HS-5 (cell line): ENCODE measurements at regions not wholly inside any gene's neighbourhood (a gene's known extent, or its start where the extent isn't known, plus 50 kb on each side); places are given as distances from the start of the nearest gene placed in this dataset.

ENCODE experiments used
- DNase-seq: peaks from one replicate; pipeline ENCODE4 v3.0.0-alpha.2; 2012; ENCODE audit warnings: low read depth

DNA sequence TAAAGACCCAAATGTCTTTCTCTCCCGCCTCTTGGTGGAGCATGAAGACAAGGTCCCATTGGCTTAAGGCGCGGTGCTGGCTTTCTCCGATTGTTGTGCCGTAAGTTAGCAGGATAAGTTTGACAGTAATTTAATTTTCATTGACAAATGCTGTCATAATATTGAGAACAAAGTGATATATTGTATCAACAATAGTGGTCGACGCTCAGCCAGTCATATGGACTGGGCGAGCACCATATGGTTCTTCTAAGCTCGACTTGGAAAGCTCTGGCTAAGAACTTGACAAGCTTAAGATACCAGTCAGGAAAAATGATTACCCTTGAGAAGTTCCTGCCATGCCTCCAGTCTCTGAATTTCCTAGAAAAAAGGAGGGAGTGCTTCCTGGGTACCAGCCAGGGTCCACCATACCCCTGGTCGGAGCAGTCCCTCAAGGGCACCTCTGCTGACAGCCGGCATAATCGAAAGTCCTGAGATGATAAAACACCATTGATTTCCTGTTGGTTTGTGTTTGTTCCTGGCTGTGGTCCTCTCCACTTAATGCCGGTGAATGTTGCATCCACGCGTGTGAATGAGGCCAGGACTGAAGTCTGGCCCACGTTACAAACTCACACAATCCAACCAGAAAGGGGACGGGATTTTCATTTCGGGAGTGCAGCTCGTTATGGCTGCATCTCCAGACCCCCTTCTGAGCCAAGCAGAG, 262.1 kb downstream of the ZNF536 start:
- DNase-seq: no peak

DNA sequence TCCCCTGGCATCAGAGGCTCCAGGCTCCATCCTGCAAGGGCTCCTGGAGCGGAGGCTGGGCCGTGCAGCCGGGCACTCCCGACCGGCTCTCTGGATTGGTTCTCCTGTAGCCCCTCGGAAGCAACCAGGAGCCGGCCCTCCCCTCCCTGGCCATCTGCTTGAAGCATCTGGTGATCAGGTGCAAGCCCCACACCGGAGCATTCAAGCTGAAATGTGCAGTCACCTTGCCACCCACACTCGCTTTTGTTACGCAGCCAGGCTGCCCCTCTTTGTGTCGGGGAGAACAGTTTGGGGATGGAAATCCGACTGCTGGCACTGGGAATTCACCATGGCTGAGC, 258.8 kb downstream of the ZNF536 start:
- DNase-seq: no peak

DNA sequence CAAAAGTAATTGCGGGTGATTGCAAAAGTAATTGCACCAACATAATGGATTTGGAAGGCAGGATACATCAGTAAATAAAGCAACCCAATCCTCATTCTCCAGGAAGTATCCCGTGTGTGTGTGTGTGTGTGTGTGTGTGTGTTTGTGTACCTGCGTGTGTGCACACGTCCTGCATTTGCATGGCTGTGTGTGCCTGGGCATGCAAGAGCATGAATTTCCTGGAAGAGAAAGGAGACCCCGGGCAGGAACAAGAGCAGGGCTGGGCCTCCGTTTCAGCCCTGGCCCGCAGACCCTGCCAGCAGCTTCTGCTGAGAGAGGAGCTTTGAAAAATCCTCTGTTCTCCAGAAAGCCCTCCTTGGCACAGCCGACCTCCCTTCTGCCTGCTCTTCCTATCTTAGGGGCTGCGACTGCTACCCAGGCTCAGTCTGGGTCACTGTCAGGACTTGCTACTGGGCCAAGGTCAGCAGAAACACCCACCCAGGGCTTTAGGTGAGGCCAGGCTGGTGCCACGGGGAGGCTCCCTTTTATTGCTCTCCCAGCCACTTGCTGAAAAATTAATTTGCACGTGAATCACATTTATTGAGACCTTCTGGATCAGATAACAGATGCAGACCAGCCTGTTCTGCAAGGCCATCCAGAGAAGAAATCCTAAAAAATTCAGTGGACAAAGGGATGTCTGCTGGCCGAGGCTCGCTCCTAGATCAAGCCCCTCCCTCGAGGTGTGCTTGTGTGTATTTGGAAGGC, 258.3 kb downstream of the ZNF536 start:
- no peak for DNase-seq

DNA sequence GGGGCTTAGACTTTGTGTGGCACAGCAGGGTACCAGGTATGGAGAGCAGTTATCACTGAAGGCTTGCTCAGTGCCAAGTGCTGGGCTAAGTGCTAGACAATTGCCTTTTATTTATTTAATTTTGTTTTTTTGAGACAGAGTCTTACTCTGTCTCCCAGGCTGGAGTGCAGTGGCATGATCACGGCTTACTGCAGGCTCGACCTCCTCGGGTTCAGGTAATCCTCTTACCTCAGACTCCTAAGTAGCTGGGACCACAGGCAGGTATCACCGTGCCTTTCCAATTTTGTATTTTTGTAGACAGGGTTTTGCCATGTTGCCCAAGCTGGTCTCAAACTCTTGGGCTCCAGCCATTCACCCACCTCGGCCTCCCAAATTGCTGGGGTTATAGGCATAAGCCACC, 256.9 kb downstream of the ZNF536 start:
- DNase-seq: no peak

DNA sequence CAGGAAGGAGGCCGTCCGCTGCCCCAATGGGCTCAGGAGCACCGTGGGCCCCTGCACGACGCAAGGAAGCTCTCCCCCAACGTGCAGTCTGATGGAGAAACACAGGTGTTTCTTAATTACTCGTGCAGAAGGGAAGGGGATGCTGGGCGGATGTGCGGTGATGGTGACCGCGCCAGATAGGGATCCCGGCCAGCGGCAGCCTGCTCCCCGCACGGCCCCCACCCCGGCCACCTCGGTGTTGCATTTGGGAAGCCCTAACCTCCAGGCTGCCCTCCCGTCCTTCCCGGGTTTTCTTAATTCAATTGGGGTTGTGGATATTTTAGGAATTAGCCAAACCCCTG, 254.4 kb downstream of the ZNF536 start:
- no peak for DNase-seq

DNA sequence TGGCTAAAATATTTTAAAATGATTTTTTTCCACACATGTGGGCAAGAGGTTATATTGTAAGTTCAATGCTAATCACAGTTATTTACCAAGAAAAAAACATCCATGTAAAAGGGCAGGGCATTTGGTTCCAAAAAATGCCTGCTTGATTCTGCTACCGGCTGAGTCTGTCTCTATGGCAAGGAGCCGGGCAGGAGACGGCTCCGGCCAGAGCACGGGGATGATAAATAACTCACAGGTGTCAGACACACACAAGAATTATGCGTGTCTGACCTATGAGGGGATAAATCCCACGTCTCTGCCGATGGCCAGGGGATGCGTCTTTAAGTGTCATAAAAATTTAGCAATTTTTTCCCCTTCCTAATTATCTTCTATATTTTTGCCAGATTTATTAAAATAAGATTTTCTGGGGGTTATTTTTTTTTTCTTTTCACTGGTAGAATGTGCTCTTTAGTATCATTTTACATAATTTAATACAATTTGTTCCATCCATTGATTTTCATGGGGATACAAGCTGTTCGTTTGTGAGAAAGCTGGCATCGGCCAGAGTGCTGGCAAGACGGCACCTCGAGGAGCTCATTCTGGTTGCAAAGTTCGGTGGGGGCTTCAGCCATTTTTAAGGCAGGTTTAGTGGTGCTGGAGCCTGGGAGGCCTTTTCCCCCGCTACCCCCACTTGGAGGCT, 253.9 kb downstream of the ZNF536 start:
- DNase-seq: no peak

DNA sequence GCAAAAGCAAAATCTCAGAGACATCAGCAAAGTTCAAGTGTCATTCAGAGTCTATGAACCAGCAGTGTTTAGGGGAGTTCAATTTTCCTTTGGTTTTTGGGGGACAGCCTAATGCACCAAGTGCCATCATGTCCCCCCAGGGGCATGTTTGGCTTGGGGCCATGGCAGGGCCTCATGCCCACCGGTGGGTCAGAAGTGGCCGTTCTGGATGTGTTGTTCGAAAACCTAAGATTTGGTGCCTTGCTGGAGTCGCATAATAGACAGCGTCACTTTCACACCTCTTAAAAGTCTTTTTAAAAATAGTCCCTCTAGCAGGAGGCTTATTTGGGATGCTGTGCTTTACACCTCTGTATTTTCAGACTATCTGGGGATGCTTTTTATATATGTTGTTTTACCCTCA, 250.1 kb downstream of the ZNF536 start:
- DNase-seq: no peak

DNA sequence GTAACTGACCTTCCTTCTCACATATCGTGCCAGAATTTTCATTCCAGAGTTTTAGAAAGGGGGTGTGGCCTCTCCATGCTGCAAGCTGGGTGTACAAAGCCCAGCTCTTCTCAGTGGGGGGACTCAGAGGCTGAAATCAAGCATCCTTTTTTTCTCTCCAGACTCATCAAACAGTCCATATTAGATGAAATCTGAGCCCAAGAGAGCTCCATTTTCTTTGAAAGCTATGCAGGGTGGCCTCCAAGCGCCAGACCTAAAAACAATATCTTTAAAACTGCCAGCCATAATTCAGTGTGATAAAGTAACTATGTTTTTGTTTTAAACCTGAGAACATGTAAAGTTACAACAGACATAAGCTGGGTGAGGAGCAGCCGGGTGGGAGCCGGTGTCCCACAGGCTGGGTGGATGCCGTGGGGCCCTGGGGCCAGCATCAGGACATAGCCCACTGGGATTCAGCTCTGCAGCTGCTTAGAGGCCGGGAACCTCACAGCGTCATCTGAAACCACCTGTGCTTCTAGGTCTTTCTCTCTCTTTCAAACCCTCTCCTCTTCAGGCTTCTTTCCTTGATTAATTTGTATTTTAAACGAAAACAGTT, 249.2 kb downstream of the ZNF536 start:
- no peak for DNase-seq

DNA sequence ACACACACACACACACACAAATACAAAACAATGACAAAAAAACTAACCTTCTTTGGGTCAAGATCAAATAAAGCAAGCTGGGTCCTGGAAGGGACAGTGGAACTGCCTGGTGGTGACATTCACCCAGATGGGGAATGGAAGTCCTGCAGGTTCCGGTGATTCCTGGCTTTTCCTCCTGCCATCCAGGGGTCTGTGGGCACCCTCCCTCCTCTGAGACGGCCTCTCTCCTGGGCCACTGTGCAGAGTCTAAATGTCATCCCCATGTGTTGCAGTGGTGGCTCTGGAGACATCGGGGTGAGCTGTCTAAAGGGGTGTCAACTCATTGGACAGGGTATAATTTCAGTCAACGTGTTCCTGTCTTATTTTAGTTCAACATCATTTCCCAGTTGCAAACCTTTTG, 248.2 kb downstream of the ZNF536 start:
- no peak for DNase-seq

DNA sequence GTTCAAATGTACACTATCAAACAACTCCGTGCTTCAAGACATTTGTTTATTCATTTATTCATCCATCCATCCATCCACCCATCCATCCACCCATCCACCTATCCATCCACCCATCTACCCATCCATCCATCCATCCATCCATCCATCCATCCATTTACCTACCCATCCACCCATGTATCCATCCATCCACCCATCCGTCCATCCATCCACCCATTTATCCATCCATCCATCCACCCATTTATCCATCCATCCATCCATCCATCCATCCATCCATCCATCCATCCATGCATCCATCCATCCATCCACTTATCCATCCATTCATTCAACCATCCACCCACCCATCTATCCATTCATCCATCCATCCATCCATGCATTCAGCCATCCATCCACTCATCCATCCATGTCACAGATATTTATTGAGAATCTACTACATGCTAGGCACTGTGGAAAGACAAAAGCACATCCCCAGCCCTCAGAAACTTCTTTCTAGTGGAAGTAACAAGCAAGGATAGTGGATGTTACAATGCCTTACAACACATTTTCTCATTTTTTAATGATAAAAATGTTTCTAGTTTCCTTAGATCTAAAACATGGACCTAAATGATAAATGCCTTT, 237.6 kb downstream of the ZNF536 start:
- DNase-seq: no peak

DNA sequence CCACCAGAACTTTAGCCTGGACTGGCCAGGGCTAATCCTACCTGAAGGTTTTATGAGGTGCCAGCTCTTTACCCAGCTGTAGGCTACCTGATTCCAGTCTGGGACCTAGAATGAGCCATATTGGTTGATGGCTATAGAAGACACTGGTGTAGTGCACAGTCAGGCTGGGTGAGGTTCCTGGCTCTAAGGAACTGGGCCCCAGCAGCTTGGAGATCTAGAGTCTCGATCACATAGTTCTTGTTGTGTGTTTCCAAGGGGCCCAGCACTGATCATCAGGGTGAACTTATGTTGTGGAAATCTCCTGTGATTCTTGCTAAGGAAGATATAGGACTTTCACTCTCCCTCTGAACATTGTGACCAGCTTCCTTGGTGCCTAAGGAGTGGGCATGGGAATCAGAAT, 236.3 kb downstream of the ZNF536 start:
- DNase-seq: no peak
